NCI-H774 (cell line): ENCODE measurements at regions not wholly inside any gene's neighbourhood (a gene's known extent, or its start where the extent isn't known, plus 50 kb on each side); places are given as distances from the start of the nearest gene placed in this dataset.
"Not testable (repeated sequence)": the region's sequence is repeated elsewhere in the genome, so short reads cannot be mapped to it uniquely, and the experiment has no call there.

Experiments
- DNase-seq: peaks from one replicate; lab custom pipeline; 2025; lab: John Stamatoyannopoulos, UW

DNA sequence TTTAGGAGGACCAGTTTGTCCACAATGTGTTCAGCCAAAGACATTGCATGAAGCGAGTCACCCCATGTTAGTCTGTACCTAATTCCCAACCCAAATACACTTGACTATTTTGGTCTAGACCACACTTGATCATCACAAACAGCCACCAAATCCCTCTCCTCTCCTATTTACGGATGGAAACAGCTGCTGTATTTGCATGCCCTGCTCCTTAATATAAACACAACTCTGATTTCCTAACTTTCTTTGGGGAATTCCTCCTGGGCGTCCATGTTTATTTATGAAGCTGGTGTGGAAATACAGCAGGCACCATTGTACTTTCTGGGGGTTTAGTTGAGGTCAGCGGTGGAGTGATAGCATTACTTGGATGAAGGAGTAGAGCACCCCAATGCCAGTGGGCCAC lies 235.2 kb downstream of the TLE3 start:
- no peak for DNase-seq

GRCh38 chr15:69863446-69863845 lies 234.3 kb downstream of the TLE3 start:
- DNase-seq = no peak

DNA sequence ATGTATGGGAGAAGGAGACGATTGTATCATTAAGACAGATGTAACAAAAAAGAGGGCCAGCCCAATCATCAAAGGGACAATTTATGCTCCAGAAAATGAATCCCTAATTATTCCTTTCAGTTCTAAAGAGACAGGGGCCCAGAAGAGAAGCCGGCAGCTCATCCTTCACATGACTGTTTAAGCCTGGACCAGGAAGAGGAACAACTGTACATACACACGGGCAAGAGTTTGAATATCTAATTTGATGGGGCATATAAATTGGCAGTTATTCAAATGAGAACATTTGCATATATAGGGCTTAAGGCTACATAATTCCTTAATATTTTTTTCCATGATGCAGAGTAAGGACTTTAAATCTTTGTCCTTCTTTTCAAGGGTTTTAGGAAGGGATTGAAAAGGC lies 232.3 kb downstream of the TLE3 start:
- DNase-seq = no peak

GRCh38 chr15:69868756-69869155 lies 229.0 kb downstream of the TLE3 start:
- no peak for DNase-seq

- DNase-seq = no peak
Observed at GRCh38 chr15:69869291-69869690, 228.4 kb downstream of the TLE3 start.

- DNase-seq = peak; percentile 27
Observed at GRCh38 chr15:69869881-69870505, 227.7 kb downstream of the TLE3 start.

DNA sequence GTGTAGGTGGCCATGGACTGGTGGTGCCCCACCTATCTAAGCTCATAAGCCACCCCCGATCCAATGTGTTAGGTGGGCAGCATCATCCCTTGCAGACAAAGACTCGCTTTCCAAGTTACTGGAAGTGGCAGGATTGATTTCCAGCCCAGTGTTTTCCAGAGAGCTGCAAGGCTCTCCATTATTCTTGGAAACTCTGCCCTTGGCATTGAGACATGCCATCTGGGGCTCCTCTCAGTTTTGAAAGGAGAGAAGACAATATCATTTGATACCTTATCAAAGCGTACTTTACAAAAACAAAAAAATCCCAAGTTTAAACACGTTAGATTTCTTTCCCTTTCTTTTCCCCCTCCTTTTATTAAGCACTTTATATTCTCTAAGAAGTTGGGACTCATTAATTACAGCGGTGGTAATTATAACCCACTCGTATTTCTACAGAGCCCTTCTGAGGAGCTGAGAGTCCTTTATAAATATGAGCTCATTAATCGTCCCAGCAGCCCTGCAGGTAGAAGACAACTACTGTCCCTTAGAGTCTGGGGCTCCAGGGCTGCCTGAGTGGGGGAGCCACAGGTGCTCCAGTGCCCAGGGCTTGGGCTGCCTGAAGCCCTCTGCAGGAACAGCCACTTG lies 226.1 kb downstream of the TLE3 start:
- DNase-seq = no peak

- DNase-seq = no peak
Observed at GRCh38 chr15:69873807-69874206, 223.9 kb downstream of the TLE3 start.

DNA sequence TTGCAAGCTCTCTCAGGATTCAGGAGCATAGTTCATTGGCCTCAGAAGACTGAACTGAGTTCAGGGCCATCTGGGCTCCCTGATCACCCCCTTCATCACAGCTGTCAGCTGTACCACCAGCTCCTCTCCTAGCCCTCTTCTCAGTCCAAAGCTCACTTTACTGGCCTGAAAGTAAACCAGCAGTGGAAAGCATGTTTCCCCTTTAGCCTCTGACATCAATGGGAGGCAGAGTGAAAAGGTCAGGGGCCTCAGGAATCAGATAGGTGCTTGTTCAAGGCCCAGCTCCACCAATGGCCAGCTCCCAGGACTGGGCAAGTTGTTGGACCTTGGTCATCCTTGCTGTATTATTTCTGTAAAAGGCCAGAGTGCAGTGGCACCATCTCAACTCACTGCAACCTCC lies 223.4 kb downstream of the TLE3 start:
- DNase-seq = no peak

DNA sequence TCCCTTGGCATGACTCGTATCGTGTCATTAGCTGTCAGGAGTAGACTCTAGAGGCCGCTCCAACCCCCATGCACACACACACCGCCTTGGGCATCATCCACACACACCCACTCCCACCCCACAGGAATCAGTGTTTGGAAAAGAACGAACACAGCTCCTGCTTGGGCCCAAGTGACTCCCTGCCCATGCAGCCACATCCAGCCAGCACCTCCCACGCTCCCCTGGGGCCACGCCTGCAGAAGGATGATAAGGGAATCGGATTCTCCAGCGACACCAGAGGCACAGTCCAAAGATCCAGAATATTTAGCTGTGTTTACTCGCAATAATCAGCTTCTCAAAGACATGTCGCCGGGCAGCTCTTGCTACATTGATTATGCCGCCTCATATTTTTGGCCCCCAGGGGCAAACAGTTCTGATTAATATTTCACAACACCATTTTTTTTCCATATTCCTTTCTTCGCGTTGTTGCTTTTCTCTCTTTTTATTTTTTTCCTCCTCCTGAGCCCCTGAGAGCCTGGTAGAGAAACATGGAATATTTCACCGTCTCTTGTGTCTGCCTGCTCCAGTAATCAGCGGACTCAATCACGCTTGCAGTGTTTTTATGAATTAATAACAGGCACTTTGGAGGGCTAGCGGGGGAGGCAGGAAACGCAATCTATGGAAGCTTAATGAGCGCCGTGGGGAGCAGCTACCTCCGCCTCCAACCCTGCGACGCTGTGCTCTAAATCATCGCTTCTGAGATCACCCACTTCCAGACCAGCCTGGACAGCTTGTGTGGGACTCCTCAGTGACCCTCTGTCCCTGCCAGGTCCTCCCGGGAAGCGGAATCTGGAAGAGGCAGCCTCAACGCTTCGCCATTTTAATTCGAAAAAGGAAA lies 221.4 kb downstream of the TLE3 start:
- DNase-seq = no peak

DNA sequence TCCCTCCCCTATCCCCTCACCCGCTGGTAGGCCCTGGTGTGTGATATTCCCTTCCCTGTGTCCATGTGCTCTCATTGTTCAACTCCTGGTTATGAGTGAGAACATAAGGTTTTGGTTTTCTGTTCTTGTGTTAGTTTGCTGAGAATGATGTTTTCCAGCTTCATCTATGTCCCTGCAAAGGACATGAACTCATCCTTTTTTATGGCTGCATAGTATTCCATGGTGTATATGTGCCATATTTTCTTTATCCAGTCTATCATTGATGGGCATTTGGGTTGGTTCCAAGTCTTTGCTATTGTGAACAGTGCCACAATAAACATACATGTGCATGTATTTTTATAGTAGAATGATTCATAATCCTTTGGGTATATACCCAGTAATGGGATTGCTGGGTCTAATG lies 217.8 kb downstream of the TLE3 start:
- DNase-seq = not testable (repeated sequence)

GRCh38 chr15:69880571-69881301 lies 217.0 kb downstream of the TLE3 start:
- no peak for DNase-seq

DNA sequence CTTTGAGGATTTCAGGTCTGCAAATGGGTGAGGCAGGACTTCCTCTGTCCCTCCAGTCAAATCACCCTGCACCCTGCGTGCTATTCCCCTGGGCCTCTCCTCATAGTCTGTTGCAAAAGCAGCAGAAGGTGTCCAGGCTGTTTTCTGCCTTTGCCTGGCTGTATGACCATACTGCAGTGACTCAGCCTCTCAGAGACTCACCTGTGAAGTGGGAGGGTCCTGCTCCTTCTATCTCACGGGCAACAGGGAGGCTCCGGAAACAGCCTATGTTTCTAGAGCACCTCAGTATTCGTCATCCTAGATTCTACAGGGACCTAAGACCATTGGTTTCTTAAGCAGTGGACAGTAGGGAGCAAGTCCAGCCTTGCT lies 216.4 kb downstream of the TLE3 start:
- no peak for DNase-seq

GRCh38 chr15:69881766-69882165 lies 216.0 kb downstream of the TLE3 start:
- no peak for DNase-seq

DNA sequence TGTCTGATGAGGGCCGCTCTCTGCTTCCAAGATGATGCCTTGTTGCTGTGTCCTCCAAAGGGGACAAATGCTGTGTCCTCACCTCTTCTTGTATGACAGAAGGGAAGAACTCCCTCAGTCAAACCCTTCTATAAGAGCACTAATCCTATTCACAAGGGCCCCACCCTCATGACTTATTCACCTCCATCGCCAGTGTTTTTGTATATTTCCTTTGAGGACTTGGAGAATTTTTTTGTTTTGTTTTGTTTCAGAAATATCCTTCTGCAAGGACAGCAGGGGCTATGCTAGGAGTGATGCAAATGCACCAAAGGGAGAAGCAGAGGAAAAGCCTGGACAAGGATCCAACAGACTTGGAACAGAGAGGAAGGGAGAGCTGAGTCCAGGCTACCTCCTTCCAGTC lies 214.4 kb downstream of the TLE3 start:
- no peak for DNase-seq

GRCh38 chr15:69885173-69885955 lies 212.4 kb downstream of the TLE3 start:
- DNase-seq = no peak

DNA sequence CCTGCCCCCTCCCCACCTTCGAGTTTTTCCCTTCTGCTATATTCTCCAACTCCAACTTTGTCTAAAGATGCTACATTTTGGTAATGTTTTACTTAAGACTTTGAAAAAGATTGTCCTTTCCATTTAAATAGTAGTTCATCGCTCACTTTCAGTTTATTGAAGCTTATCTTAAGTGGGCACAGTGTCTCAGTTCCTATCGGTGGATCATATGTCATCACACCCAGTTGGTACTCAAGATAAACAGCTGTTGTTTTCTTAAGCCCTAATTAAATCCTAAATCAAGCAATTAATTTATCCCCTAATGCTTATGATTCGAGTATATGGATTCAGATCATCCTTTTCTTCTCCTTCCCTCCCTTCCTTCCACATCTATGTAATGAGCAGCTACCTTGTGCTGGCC lies 210.7 kb downstream of the TLE3 start:
- DNase-seq = no peak

GRCh38 chr15:69887553-69887952 lies 210.2 kb downstream of the TLE3 start:
- no peak for DNase-seq

DNA sequence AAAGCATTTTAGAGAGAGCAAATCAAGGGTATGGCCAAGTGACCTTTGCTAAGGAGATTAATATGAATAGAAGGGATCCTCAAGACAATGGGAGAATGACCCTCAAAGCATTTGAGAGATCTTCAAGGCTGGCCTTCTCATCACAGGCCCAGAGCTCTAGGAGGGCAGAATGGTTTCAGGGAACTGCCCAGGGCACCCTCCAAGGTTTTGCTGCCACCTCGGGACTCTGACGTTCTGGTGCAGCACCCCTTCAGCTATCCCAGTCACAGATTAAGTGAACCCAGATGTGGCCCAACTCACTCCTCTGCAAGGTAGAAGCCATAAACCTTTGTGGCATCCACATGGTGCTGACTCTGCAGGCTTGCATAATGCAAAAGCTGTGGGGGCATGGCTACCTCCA lies 209.3 kb downstream of the TLE3 start:
- no peak for DNase-seq

- DNase-seq = no peak
Observed at GRCh38 chr15:69891070-69891536, 206.6 kb downstream of the TLE3 start.

DNA sequence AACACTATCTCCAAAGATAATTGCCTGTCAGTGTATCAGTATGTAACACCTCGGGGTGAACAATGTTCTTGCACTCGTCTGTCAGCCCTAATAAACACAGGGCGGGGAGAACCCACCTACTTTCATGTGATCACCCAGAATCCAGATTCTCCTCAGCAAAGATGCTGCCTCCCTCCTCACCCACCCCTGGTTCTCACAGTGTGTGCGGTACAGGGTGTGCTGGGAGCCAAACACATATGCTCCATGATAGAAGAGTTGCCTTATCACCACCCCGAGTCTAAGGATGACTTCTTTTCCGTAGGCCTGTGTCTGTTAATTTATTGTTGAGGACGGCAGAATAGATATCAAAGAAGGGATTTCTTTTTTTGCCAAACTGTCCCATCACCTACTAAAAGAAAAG lies 206.1 kb downstream of the TLE3 start:
- no peak for DNase-seq

- no peak for DNase-seq
Observed at GRCh38 chr15:69892351-69892750, 205.4 kb downstream of the TLE3 start.
